Right ventricle myocardium superior (tissue), 1 donor: ENCODE measurements at regions not wholly inside any gene's neighbourhood (a gene's known extent, or its start where the extent isn't known, plus 50 kb on each side); places are given as distances from the start of the nearest gene placed in this dataset.
"Not testable (repeated sequence)": the region's sequence is repeated elsewhere in the genome, so short reads cannot be mapped to it uniquely, and the experiment has no call there.

ENCODE experiments used
- ATAC-seq: fragments of 200-7000 bp; cut with Tn5 transposase; one replicate; pipeline ENCODE4 v1.9.1; 2020; ENCODE audit warnings: mild to moderate bottlenecking; ENCODE audit not compliant: poor library complexity
- DNase-seq: peaks from one replicate; pipeline ENCODE4 v3.0.0-alpha.2; 2020
- intact Hi-C: fragments of 100-400 bp; cut with DNase I; formaldehyde crosslinking; loops from one replicate; pipeline ENCODE4 v1.11.2; 2022
- donor health status: DM: no; HTN: yes; CAD: no; lungs with severe emphysema.

DNA sequence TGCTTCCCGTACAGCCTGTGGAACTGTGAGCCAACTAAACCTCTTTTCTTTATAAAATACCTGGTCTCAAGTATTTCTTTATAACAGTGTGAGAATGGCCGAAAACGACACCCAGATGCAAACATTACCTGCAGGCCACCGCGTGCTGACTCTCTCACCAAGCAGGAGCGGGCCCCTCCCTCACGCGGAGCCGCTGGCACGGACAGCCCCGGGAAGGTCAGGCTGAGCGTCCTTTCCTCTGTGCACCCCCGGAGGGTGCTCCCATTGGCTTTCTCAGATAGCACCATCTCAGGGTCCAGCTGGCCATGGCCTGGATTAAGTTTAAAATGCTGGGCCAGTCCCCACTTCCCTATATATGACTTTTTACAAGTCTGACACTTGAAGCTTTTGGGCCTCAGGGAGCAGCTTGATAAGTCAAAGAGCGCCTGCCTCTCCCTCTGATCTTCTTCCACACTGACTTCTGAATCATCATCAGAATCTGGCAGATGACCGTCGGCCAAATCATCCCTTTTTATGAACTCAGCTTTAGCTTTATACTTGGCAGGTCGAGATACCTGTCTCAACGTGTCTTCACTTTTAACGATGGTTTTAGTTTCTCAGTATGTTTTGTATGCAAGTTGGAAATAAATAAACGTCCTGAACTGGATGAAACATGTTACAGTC, 115.1 kb upstream of the PRKX start:
- ATAC-seq, intact Hi-C loops, DNase-seq: not testable (repeated sequence)

GRCh38 chrX:3824008-3824407, 110.6 kb upstream of the PRKX start:
- ATAC-seq, intact Hi-C loops, DNase-seq: not testable (repeated sequence)

- no peak for ATAC-seq
Observed at GRCh38 chrX:3820167-3820566, 106.7 kb upstream of the PRKX start.

GRCh38 chrX:3817480-3817879, 104.0 kb upstream of the PRKX start:
- intact Hi-C loops, ATAC-seq, DNase-seq: not testable (repeated sequence)

More at GRCh38 chrX:3820167-3820566, 106.7 kb upstream of the PRKX start:
- intact Hi-C loops = no loop called here
- no peak for DNase-seq

DNA sequence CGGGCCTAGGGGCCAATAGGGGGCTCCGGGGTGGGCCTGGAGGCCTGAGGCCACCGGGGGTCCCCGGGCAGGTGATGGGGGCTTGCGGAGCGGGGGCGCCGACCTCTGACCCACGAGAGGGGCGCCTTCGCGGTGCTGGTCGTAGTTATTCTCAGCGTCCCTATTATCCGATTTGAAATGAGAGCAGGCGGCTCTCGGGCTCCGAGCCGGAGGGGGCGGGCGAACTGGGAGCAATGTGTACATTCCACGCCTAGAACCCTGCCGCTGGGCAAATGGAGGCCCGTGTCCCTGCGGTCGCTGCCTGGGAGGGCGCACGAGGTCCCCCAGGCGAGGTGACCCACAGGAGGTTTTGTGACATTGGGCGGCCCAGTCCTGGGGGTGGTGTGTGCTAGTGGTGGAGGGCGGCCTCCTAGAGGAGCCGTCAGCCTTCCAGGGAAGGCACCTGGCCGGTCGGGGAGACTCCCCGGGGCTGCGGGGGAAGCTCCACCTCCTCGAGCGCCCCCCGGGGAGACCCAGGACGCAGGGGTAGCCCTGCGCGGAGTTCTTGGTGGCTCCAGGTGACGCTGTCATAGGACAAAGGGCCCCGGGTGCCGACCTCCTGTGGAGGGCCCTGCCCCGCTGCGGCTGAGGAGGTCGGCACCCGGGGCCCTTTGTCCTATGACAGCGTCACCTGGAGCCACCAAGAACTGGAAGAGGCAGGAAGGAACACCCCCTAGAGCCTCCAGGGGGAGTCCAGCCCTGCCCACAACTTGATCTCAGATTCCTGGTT, 102.6 kb upstream of the PRKX start:
- peak; percentile 55 for DNase-seq
- ATAC-seq = peak; percentile 34
- intact Hi-C loops = no loop called here

- ATAC-seq (no peak), DNase-seq (no peak)
- intact Hi-C loops = no loop called here
Observed at GRCh38 chrX:3811331-3812311, 98.2 kb upstream of the PRKX start.

DNA sequence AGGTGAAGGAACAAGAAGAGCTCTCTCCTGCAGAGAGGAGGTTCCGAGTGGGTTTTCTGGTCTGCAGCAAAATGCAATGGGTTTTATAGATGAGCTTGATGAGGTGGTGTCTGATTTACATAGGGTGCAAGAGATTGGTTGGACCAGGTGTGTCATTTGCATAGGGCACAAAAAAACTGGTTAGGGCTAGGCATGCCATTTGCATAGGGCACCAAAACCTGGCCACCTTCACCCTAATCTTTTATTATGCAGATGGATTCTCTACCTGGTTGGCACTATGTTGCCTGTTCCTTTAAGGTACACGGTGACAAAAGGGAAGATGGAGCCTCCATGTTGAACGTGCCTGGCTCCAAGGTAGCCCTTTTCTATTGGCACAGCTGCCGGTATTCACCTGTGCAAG, 94.5 kb upstream of the PRKX start:
- intact Hi-C loops = no loop called here
- DNase-seq = no peak
- no peak for ATAC-seq

GRCh38 chrX:3806630-3807029, 93.2 kb upstream of the PRKX start:
- DNase-seq (no peak), ATAC-seq (no peak)
- intact Hi-C loops = no loop called here

DNA sequence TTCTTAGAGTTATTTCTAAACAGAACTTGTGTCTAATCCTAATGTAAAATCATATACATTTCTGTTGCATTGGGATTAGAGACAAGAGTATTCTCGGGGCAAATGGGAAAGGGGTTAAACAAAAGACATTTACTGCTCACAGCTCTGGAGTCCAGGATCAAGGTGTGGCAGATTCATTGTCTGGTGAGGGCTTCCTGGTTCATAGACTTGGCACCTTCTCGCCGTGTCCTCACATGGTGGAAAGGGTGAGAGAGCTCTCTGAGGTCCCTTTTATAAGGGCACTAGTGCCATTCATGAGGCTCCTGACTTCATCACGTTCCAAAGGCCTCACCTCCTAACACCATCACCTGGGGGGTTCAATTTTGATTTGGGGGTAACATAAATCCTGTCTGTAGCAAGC, 90.3 kb upstream of the PRKX start:
- intact Hi-C loops = no loop called here
- no peak for DNase-seq
- no peak for ATAC-seq

- DNase-seq (no peak), ATAC-seq (no peak)
- intact Hi-C loops = no loop called here
Observed at GRCh38 chrX:3803305-3803704, 89.9 kb upstream of the PRKX start.

- ATAC-seq, intact Hi-C loops, DNase-seq: not testable (repeated sequence)
Observed at GRCh38 chrX:3795411-3795810, 82.0 kb upstream of the PRKX start.

DNA sequence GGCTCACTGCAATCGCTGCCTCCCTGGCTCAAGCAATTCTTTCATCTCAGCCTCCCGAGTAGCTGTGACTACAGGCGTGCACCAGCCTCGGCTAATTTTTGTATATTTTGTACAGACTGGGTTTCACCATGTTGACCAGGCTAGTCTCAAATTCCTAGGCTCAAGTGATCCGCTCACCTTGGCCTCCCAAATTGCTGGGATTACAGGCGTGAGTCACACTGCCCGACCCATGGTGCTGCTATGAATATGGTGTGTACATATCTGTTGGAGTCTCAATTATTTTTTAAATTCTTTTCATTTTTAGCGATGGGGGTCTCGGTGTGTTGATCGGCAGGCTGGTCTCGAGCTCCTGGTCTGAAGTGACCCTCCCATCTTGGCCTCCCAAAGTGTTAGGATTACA, 78.0 kb upstream of the PRKX start:
- intact Hi-C loops = no loop called here
- no peak for ATAC-seq
- DNase-seq = no peak

- intact Hi-C loops = no loop called here
- ATAC-seq (no peak), DNase-seq (no peak)
Observed at GRCh38 chrX:3788494-3789233, 75.2 kb upstream of the PRKX start.

DNA sequence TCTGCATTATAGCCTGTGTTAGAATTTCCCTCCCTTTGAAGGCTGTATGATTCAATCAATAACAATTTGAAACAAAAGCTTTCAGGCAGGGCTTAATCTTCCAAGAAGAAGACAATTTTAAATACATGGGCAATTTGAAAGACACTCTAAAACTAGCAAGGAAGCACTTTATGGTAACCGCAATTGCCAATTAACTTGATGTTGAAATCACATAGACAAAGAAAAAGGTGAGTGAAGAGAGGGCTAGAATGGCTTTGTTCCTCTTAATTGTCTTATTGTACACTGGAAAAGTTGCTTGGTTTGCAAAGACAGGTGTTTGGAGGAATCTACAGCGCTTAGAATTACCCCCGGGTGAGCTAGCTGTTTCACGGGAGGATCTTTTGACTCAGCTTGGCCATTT, 74.4 kb upstream of the PRKX start:
- ATAC-seq (no peak), DNase-seq (no peak)
- intact Hi-C loops = no loop called here

DNA sequence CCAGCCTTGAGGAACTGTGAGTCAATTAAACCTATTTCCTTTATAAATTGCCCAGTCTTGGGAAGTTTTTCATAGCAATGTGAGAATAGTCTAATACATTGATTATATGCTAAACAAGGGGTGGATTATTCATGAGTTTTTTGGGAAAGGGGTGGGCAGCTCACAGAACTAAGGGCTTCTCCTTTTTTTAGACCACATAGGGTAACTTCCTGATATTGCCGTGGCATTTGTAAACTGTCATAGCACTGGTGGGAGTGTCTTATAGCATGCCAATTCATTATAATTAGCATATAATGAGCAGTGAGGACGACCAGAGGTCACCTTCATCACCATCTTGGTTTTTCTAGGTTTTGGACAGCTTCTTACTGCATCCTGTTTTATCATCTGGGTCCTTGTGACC, 72.4 kb upstream of the PRKX start:
- DNase-seq, ATAC-seq, intact Hi-C loops: not testable (repeated sequence)

- ATAC-seq (no peak), DNase-seq (no peak)
- intact Hi-C loops = no loop called here
Observed at GRCh38 chrX:3780564-3780963, 67.1 kb upstream of the PRKX start.

DNA sequence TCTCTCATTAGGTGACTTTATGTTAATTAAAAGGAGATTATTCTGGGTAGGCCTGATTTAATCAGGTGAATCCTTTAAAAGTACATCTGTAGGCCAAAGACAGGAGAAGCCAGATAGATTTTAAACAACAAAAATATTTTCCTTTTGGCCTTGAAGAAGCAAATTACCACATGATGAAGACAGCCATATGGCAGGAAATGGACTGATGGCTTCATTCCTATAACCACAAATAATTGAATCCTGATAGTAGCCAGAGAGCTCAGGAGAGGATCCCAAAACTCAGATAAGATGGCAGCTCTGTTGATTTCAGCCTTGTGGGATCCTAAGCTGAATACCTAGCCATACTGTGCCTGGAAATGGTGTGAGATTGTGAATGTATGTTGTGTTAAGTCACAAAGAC, 66.1 kb upstream of the PRKX start:
- intact Hi-C loops = no loop called here
- no peak for ATAC-seq

DNA sequence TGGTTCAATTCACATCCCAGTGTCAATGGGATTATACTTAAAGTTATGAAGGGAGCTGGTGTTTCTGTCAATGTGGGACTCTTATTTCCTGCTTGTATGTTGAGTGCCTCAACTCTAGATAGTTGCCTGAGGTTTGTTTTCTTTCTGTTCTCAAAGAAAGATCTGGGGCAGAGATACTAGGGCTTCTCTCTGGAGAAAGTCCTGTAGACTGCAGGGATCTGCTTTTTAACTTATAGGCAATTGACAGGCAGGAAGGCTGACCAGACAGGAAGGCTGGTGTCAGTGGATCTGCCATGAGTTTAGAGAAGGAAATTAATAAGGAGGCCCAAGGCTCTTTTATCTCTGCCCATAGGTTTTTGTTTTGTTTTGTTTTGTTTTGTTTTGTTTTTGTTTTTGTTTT, 64.0 kb upstream of the PRKX start:
- ATAC-seq = no peak
- DNase-seq = no peak
- intact Hi-C loops = no loop called here

More for the DNA sequence above, 66.1 kb upstream of the PRKX start:
- DNase-seq = no peak

GRCh38 chrX:3771766-3772165, 58.3 kb upstream of the PRKX start:
- no peak for DNase-seq
- no peak for ATAC-seq
- intact Hi-C loops = no loop called here
